WI38 (cell line): ENCODE measurements at regions not wholly inside any gene's neighbourhood (a gene's known extent, or its start where the extent isn't known, plus 50 kb on each side); places are given as distances from the start of the nearest gene placed in this dataset.
"Not testable (repeated sequence)": the region's sequence is repeated elsewhere in the genome, so short reads cannot be mapped to it uniquely, and the experiment has no call there.

Experiments used
- H3K4me3 ChIP-seq: 2 replicates; pipeline ENCODE4 v1.5.1; 2011; ENCODE audit warnings: low read depth, mild to moderate bottlenecking, control low read depth, low read length
- CTCF ChIP-seq: IDR thresholded peaks from 2 replicates; pipeline ENCODE4 v1.5.1; 2012; ENCODE audit warnings: low read depth, mild to moderate bottlenecking, control low read depth, low read length

GRCh38 chr17:71793518-71793917 is 327.3 kb upstream of the SOX9 start:
- no peak overlapping the region for H3K4me3 ChIP-seq
- TF ChIP-seq CTCF: no peak

DNA sequence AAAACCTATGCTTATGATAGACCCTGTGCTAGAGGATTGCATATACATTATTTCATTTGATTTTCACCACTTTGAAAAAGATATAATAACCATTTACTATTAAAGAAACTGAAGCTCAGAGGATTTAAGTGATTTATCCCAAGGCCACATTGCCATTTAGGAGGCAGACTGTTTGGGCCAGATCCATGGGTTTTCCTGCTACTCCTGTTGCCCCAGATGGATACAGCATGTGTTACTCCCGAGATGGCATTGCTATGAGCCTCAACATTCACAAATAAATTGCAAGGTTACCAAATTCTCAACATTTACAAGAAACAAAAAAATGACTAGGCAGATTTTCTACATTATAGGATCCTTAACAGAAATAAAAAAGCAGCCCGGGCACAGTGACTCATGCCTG is 322.1 kb upstream of the SOX9 start:
- H3K4me3 ChIP-seq: no peak overlapping the region
- TF ChIP-seq CTCF: no peak

DNA sequence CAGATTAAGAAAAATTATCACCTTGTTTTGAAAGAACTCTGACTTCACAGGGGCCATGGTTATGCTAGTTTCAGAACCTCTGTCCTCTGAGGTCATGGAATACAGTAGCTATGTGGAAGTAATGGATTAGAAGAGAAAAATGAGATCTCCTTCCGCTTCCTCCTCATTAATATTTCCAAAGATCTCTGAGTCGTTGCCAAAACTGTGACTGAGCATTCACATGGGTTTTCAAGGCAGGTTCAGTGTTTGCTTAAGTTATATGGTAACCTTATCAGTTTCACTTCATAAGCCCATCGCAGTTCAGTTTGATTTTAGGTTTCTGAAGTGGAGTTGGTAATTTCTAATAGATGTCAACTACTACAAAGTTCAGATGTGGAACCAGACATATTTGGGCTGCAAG is 321.2 kb upstream of the SOX9 start:
- no peak overlapping the region for H3K4me3 ChIP-seq
- TF ChIP-seq CTCF: no peak

DNA sequence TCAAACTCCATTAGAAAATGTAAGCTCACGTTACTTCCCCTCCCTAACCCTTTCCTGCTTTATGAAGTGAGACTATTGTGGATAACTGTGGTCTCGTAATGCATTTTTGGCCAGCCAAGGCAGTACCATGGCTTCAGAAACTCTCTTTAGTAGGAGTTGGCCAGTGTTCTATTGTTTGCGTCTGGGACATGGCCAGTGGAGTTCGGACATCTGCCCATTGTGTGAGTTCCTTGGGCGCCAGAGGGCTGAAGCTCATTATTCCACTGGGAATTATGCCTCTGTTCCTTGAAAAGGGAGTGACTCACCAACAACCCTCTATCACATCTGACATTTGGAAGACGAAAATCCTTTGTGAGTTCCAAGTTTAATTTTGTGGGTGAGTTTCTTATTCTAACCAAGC is 319.5 kb upstream of the SOX9 start:
- H3K4me3 ChIP-seq: no peak overlapping the region

DNA sequence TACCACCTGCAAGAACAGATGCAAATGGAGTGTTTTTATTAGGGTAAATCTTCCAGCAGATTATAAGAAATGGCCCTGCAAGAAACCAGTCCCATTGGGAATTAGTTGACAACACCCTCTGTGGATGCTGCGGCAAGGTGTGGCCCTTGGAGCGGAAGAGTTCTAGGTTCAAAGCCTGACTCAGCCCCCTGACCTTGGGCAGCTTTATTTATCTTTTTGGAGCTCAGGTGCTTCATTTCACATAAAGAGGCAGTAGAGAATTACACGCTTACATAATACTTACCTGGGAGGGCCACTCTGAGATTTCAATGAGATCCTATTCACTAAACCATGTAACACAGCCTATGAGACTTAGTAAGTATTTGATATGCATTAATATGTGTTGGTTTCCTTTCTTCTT is 318.2 kb upstream of the SOX9 start:
- no peak for TF ChIP-seq CTCF
- no peak overlapping the region for H3K4me3 ChIP-seq

More for the DNA sequence above, 319.5 kb upstream of the SOX9 start:
- no peak for TF ChIP-seq CTCF

DNA sequence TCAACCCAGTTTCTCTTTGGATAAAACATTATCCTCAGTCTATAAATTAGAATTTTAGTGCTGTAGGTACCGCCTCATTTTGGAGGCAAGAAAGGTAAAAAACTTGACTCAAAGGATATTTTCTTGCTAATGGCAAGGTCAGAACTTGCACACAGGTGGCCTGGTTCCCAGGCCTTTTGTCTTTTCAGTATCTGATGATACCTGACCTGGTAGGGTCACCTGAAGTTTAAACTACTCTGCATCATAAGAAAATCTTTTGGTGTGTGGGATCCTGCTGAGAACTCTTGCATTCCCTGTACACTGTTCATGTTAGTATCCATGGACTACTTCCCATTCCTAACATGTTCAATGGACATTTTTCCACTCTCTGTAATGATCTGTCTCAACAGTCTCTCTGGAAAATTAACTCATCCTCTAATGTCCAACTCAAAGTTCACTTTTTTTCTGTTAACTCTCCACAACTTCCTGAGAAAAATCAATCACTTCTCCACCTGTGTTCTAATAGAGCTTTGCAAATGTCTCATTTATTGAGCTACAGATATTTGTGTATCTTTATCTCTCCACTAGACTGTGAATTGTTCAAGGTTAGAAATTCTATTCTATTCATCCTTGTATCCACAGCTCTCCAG is 317.1 kb upstream of the SOX9 start:
- TF ChIP-seq CTCF: no peak

GRCh38 chr17:71809537-71809936 is 311.3 kb upstream of the SOX9 start:
- no peak for TF ChIP-seq CTCF
- no peak overlapping the region for H3K4me3 ChIP-seq

More for the DNA sequence above, 317.1 kb upstream of the SOX9 start:
- H3K4me3 ChIP-seq: no peak overlapping the region

DNA sequence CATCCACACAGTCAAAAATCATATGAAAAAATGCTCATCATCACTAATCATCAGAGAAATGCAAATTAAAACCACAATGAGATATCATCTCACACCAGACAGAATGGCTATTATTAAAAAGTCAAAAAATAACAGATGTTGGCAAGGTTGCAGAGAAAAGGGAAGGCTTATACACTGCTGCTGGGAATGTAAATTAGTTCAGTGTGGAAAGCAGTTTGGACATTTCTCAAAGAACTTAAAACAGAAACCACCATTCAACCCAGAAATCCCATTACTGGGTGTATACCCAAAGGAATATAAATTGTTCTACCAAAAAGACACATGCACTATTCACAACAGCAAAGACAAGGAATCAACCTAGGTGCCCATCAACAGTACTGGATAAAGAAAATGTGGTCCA is 307.0 kb upstream of the SOX9 start:
- not testable (repeated sequence) for H3K4me3 ChIP-seq
